OCI-LY7 (cell line): ENCODE measurements at regions not wholly inside any gene's neighbourhood (a gene's known extent, or its start where the extent isn't known, plus 50 kb on each side); places are given as distances from the start of the nearest gene placed in this dataset.

ENCODE experiments used
- BruUV-seq: library from RNA; stranded (reverse); fragments of 400-500 nt; replicated peaks from 2 replicates; lab custom pipeline; 2021; lab: Mats Ljungman, UMichigan
- CTCF ChIA-PET: fragments of 300-600 bp; sonication (Branson Sonifier 250); formaldehyde crosslinking; loops from one replicate; lab custom pipeline; 2022; ENCODE audit warnings: antibody characterized with exemption; ENCODE audit not compliant: unreplicated experiment; lab: Charles Lee
- POLR2A ChIA-PET: fragments of 300-600 bp; sonication (Branson Sonifier 250); formaldehyde crosslinking; loops from one replicate; lab custom pipeline; 2022; ENCODE audit warnings: antibody characterized with exemption; lab: Charles Lee
- DNase-seq: peaks from one replicate; pipeline ENCODE4 v3.0.0-alpha.2; 2015; ENCODE audit warnings: low spot score
- H2AFZ ChIP-seq: fragments of 200-600 bp; sonication (generic), shearing (Covaris generic); 2 replicates; pipeline ENCODE4 v1.6.1; 2014; ENCODE audit warnings: mild to moderate bottlenecking, antibody characterized with exemption, low read length, moderate library complexity
- H3K27ac ChIP-seq: fragments of 200-600 bp; sonication (generic); 2 replicates; pipeline ENCODE4 v1.5.1; 2014; ENCODE audit warnings: mixed run types, low read depth, mild to moderate bottlenecking, moderate library complexity, low read length, inconsistent platforms; ENCODE audit not compliant: poor library complexity, severe bottlenecking
- H3K36me3 ChIP-seq: fragments of 200-600 bp; sonication (generic); 2 replicates; pipeline ENCODE4 v1.6.1; 2014; ENCODE audit warnings: mild to moderate bottlenecking, antibody characterized with exemption, low read length, moderate library complexity, mixed read lengths; ENCODE audit not compliant: insufficient read depth
- H3K4me1 ChIP-seq: fragments of 200-600 bp; sonication (generic); 2 replicates; pipeline ENCODE4 v1.5.1; 2014; ENCODE audit warnings: mild to moderate bottlenecking, low read length; ENCODE audit not compliant: insufficient read depth, poor library complexity, severe bottlenecking
- H3K4me2 ChIP-seq: fragments of 200-600 bp; sonication (generic); 2 replicates; pipeline ENCODE4 v1.6.1; 2014; ENCODE audit warnings: mild to moderate bottlenecking, low read length
- H3K4me3 ChIP-seq: fragments of 200-600 bp; sonication (generic); 2 replicates; pipeline ENCODE4 v1.5.1; 2014; ENCODE audit warnings: mild to moderate bottlenecking, low read depth, low read length; ENCODE audit not compliant: poor library complexity, severe bottlenecking
- H3K79me2 ChIP-seq: fragments of 200-600 bp; sonication (generic); 2 replicates; pipeline ENCODE4 v1.6.1; 2016; ENCODE audit warnings: low read depth, mild to moderate bottlenecking, low read length, moderate library complexity, mixed read lengths; ENCODE audit not compliant: insufficient read depth
- H3K9me2 ChIP-seq: fragments of 200-600 bp; sonication (generic); 2 replicates; pipeline ENCODE4 v1.6.1; 2016; ENCODE audit warnings: mild to moderate bottlenecking, low read length, mixed read lengths; ENCODE audit not compliant: insufficient read depth
- H3K9me3 ChIP-seq: fragments of 200-600 bp; sonication (generic); 2 replicates; pipeline ENCODE4 v1.6.1; 2014; ENCODE audit warnings: mild to moderate bottlenecking, mixed run types, low read length, mixed read lengths
- H4K20me1 ChIP-seq: fragments of 200-600 bp; sonication (generic); 2 replicates; pipeline ENCODE4 v1.6.1; 2014; ENCODE audit warnings: mild to moderate bottlenecking, antibody characterized with exemption, low read length, moderate library complexity, mixed read lengths; ENCODE audit not compliant: insufficient read depth
- EZH2phosphoT487 ChIP-seq: fragments of 200-600 bp; sonication (generic); IDR thresholded peaks from 2 replicates; pipeline ENCODE4 v1.6.1; 2018; ENCODE audit warnings: low read depth, borderline replicate concordance, mild to moderate bottlenecking, mixed run types, antibody characterized with exemption, low read length, moderate library complexity, mixed read lengths
- intact Hi-C: fragments of 100-400 bp; cut with micrococcal nuclease; formaldehyde crosslinking; loops from one replicate; pipeline ENCODE4 v1.10.0; 2022; ENCODE audit not compliant: unreplicated experiment
- TF ChIP-seq, protein P1 (sequence below): fragments of 200-600 bp; sonication (generic); conservative IDR thresholded peaks from 2 replicates; pipeline ENCODE4 v1.5.1; 2014; ENCODE audit warnings: mild to moderate bottlenecking, antibody characterized with exemption, low read length, moderate library complexity, mixed read lengths

- no peaks in the 10 kb centered on the region for H3K4me1 ChIP-seq
- H3K9me3 ChIP-seq = no peaks in the 10 kb centered on the region
- ChIA-PET CTCF (no interaction called here), POLR2A (no interaction called here)
- no peak overlapping the region for H2AFZ ChIP-seq
- intact Hi-C loops = no loop called here
- no peaks in the 10 kb centered on the region for H3K79me2 ChIP-seq
- H3K27ac ChIP-seq = no peak overlapping the region
- TF ChIP-seq, protein P1, sequence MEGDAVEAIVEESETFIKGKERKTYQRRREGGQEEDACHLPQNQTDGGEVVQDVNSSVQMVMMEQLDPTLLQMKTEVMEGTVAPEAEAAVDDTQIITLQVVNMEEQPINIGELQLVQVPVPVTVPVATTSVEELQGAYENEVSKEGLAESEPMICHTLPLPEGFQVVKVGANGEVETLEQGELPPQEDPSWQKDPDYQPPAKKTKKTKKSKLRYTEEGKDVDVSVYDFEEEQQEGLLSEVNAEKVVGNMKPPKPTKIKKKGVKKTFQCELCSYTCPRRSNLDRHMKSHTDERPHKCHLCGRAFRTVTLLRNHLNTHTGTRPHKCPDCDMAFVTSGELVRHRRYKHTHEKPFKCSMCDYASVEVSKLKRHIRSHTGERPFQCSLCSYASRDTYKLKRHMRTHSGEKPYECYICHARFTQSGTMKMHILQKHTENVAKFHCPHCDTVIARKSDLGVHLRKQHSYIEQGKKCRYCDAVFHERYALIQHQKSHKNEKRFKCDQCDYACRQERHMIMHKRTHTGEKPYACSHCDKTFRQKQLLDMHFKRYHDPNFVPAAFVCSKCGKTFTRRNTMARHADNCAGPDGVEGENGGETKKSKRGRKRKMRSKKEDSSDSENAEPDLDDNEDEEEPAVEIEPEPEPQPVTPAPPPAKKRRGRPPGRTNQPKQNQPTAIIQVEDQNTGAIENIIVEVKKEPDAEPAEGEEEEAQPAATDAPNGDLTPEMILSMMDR = no peak
- TF ChIP-seq EZH2phosphoT487 = no peak
- H3K4me2 ChIP-seq = no peak overlapping the region
- H3K36me3 ChIP-seq = no peaks in the 10 kb centered on the region
- DNase-seq = no peak
- BruUV-seq = no TSS peak
- no peaks in the 10 kb centered on the region for H3K9me2 ChIP-seq
- no peaks in the 10 kb centered on the region for H4K20me1 ChIP-seq
- H3K4me3 ChIP-seq = no peak overlapping the region
Measured at GRCh38 chr9:107548298-107549142, 59.0 kb upstream of the KLF4 start.

DNA sequence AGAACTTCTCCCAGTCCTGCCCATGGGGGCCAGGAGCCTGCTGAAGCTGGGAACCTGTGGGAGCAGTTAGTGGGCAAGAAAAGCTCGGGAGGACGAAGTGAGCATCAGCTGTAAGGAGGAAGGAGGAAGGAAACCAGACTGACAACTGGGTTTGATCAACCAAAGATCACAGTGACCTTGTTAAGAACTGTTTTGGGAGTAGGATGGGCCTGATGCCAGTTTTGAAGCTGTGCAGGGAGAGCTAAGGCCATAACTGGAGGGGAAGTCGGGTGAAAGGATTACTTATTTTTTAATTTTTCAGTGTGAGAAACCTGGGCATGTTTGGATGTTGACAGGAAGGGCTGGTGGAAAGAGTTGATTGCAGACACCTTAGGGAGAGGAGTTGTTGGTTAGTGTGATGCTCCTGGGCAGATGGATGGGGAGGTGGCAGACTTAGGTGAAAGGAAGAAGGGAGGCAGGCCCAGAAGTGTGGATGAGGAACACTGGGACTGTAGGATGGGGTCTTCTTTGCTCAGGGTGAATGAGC, 58.3 kb upstream of the KLF4 start:
- Histone ChIP-seq H3K9me3 (no peaks in the 10 kb centered on the region), H3K79me2 (no peaks in the 10 kb centered on the region), H2AFZ (no peak overlapping the region), H4K20me1 (no peaks in the 10 kb centered on the region), H3K36me3 (no peaks in the 10 kb centered on the region), H3K4me1 (no peaks in the 10 kb centered on the region), H3K4me3 (no peak overlapping the region), H3K9me2 (no peaks in the 10 kb centered on the region), H3K4me2 (no peak overlapping the region), H3K27ac (no peak overlapping the region)
- CTCF ChIA-PET = no interaction called here
- no peak for TF ChIP-seq EZH2phosphoT487
- TF ChIP-seq, protein P1 = no peak
- intact Hi-C loops = no loop called here
- POLR2A ChIA-PET = no interaction called here
- BruUV-seq = no TSS peak
- no peak for DNase-seq

GRCh38 chr9:107547303-107547702, 57.7 kb upstream of the KLF4 start:
- no peaks in the 10 kb centered on the region for H3K9me3 ChIP-seq
- POLR2A ChIA-PET = no interaction called here
- H3K4me2 ChIP-seq = no peak overlapping the region
- no TSS peak for BruUV-seq
- H3K36me3 ChIP-seq = no peaks in the 10 kb centered on the region
- no peaks in the 10 kb centered on the region for H3K4me1 ChIP-seq
- H3K79me2 ChIP-seq = no peaks in the 10 kb centered on the region
- no peak overlapping the region for H3K27ac ChIP-seq
- H3K4me3 ChIP-seq = no peak overlapping the region
- no peak for TF ChIP-seq EZH2phosphoT487
- TF ChIP-seq, protein P1 = no peak
- H4K20me1 ChIP-seq = no peaks in the 10 kb centered on the region
- H2AFZ ChIP-seq = no peak overlapping the region
- DNase-seq = no peak
- H3K9me2 ChIP-seq = no peaks in the 10 kb centered on the region
- CTCF ChIA-PET = no interaction called here
- intact Hi-C loops = no loop called here
